Panc1 (cell line): ENCODE measurements at regions not wholly inside any gene's neighbourhood (a gene's known extent, or its start where the extent isn't known, plus 50 kb on each side); places are given as distances from the start of the nearest gene placed in this dataset.

Experiments
- ATAC-seq: fragments of 200-7000 bp; cut with Tn5 transposase; 2 replicates; pipeline ENCODE4 v1.9.1; 2020; ENCODE audit warnings: mild to moderate bottlenecking, moderate library complexity
- BruUV-seq: library from RNA; stranded (reverse); fragments of 400-500 nt; replicated peaks from 2 replicates; lab custom pipeline; 2021; lab: Mats Ljungman, UMichigan
- CTCF ChIA-PET: fragments of 300-600 bp; sonication (Branson Sonifier 250); formaldehyde crosslinking; loops from one replicate; lab custom pipeline; 2022; ENCODE audit warnings: antibody characterized with exemption; lab: Charles Lee
- POLR2A ChIA-PET: fragments of 300-600 bp; sonication (Branson Sonifier 250); formaldehyde crosslinking; loops from one replicate; lab custom pipeline; 2022; ENCODE audit warnings: antibody characterized with exemption; lab: Charles Lee
- DNase-seq: peaks from one replicate; pipeline ENCODE4 v3.0.0-alpha.2; 2010; ENCODE audit warnings: low read depth, low spot score
- H3K27ac ChIP-seq: 2 replicates; pipeline ENCODE4 v1.5.1; 2011; ENCODE audit warnings: mild to moderate bottlenecking, low read length, inconsistent platforms
- H3K27me3 ChIP-seq: fragments of 200-500 bp; sonication (Bioruptor generic); 2 replicates; pipeline ENCODE4 v1.6.0; 2014; ENCODE audit warnings: low read length, inconsistent platforms; ENCODE audit not compliant: control insufficient read depth, insufficient read depth
- H3K36me3 ChIP-seq: fragments of 200-500 bp; sonication (Bioruptor generic); 2 replicates; pipeline ENCODE4 v1.5.1; 2014; ENCODE audit warnings: inconsistent platforms, mild to moderate bottlenecking, low read length, moderate library complexity; ENCODE audit not compliant: control insufficient read depth, insufficient read depth
- H3K4me1 ChIP-seq: 2 replicates; pipeline ENCODE4 v1.5.1; 2011; ENCODE audit warnings: inconsistent platforms, mild to moderate bottlenecking, low read length, moderate library complexity; ENCODE audit not compliant: control insufficient read depth, insufficient read depth
- H3K4me3 ChIP-seq, 2 experiments: 2 replicates each; pipeline ENCODE4 v1.5.1; 2011 to 2012; ENCODE audit warnings: low read depth in 2 of 2, low read length in 2 of 2, mild to moderate bottlenecking in 2 of 2, inconsistent platforms in 1 of 2, moderate library complexity in 1 of 2
- H3K9me3 ChIP-seq: fragments of 200-500 bp; sonication (Bioruptor generic); 2 replicates; pipeline ENCODE4 v1.5.1; 2014; ENCODE audit warnings: low read depth, mild to moderate bottlenecking, inconsistent platforms, low read length, moderate library complexity; ENCODE audit not compliant: control insufficient read depth, insufficient read depth
- CTCF ChIP-seq: fragments of 450-650 bp; IDR thresholded peaks from 2 replicates; pipeline ENCODE4 v1.5.1; 2017; ENCODE audit warnings: mild to moderate bottlenecking
- POLR2AphosphoS5 ChIP-seq: IDR thresholded peaks from 2 replicates; pipeline ENCODE4 v1.6.1; 2012; ENCODE audit warnings: mild to moderate bottlenecking, low read depth, low read length, moderate library complexity
- REST ChIP-seq, 2 experiments: IDR thresholded peaks; 2 replicates each; pipeline ENCODE4 v1.6.1; 2011 to 2012; ENCODE audit warnings: low read depth in 2 of 2, control low read depth in 1 of 2, low read length in 1 of 2, mild to moderate bottlenecking in 1 of 2, moderate library complexity in 1 of 2; ENCODE audit not compliant: insufficient read depth in 1 of 2
- SIN3A ChIP-seq: IDR thresholded peaks from 2 replicates; pipeline ENCODE4 v1.6.1; 2012; ENCODE audit warnings: low read depth, mild to moderate bottlenecking, low read length, moderate library complexity, borderline replicate concordance; ENCODE audit not compliant: insufficient read depth
- TCF7L2 ChIP-seq: IDR thresholded peaks from 2 replicates; pipeline ENCODE4 v1.6.1; 2011; ENCODE audit warnings: mild to moderate bottlenecking, low read depth, low read length, inconsistent platforms
- in situ Hi-C: cut with HindIII; loops from 2 replicates; pipeline ENCODE4 v1.10.0; 2016; ENCODE audit warnings: low sequenced_read_pairs, low pct_unique_long_range_greater_than_20kb
- intact Hi-C: fragments of 100-400 bp; cut with micrococcal nuclease; formaldehyde crosslinking; loops from one replicate; pipeline ENCODE4 v1.10.0; 2022; ENCODE audit not compliant: unreplicated experiment

- H3K36me3 ChIP-seq, result no peaks in the 10 kb centered on the region
- ChIA-PET POLR2A (no interaction called here), CTCF (no interaction called here)
- peaks cover 18% of the 10 kb centered on the region for H3K27me3 ChIP-seq
- no peak for TF ChIP-seq POLR2AphosphoS5
- no peak for TF ChIP-seq REST (IDR thresholded peaks at IDR 0.05; ENCODE audit: insufficient read depth in 1 of 2, low read depth in 2 of 2, low read length in 1 of 2)
- no peak for TF ChIP-seq SIN3A
- no peak for TF ChIP-seq CTCF
- no peak for TF ChIP-seq TCF7L2
- BruUV-seq, result no TSS peak
- ATAC-seq (no peak), DNase-seq (no peak)
- H3K4me1 ChIP-seq, result peaks cover 3% of the 10 kb centered on the region; the same call in 1 of the 2 replicates
- H3K27ac ChIP-seq, result no peak overlapping the region
- no peaks in the 10 kb centered on the region for H3K9me3 ChIP-seq
- no peak overlapping the region for H3K4me3 ChIP-seq
- intact Hi-C loops, result no loop called here
- in situ Hi-C loops, result no loop called here
Measured at GRCh38 chr17:77884019-77884418, 74.5 kb upstream of the TNRC6C start.

- no peaks in the 10 kb centered on the region for H3K9me3 ChIP-seq
- POLR2A ChIA-PET, result no interaction called here
- in situ Hi-C loops, result no loop called here
- CTCF ChIA-PET, result no interaction called here
- no peak overlapping the region for H3K27ac ChIP-seq
- H3K4me1 ChIP-seq, result peaks cover 3% of the 10 kb centered on the region; the same call in 1 of the 2 replicates
- BruUV-seq, result no TSS peak
- TF ChIP-seq REST (IDR thresholded peaks at IDR 0.05; ENCODE audit: insufficient read depth in 1 of 2, low read depth in 2 of 2, low read length in 1 of 2), result no peak
- no peak for TF ChIP-seq POLR2AphosphoS5
- no peak for TF ChIP-seq TCF7L2
- no peak for TF ChIP-seq SIN3A
- TF ChIP-seq CTCF, result no peak
- ATAC-seq, result no peak
- no peak overlapping the region for H3K4me3 ChIP-seq
- H3K27me3 ChIP-seq, result peaks cover 18% of the 10 kb centered on the region
- no peaks in the 10 kb centered on the region for H3K36me3 ChIP-seq
- intact Hi-C loops, result no loop called here
- no peak for DNase-seq
Measured at GRCh38 chr17:77884967-77885641, 73.4 kb upstream of the TNRC6C start.
